T-helper 17 cell (primary cell): ENCODE measurements at regions not wholly inside any gene's neighbourhood (a gene's known extent, or its start where the extent isn't known, plus 50 kb on each side); places are given as distances from the start of the nearest gene placed in this dataset.
"Not testable (repeated sequence)": the region's sequence is repeated elsewhere in the genome, so short reads cannot be mapped to it uniquely, and the experiment has no call there.

Experiments
- ATAC-seq: fragments of 150-1000 bp; cut with Tn5 transposase; 2 replicates; pipeline ENCODE4 v1.10.0; 2021; ENCODE audit warnings: mild to moderate bottlenecking, moderate library complexity
- DNase-seq, 3 donors: peaks; one replicate each; pipeline versions ENCODE4 v3.0.0 to v3.0.0-alpha.2; 2020 to 2021
- H3K9me3 ChIP-seq: one replicate; pipeline ENCODE4 v1.7.0; 2013; ENCODE audit warnings: low read length, mild to moderate bottlenecking; ENCODE audit not compliant: control insufficient read depth, poor library complexity, severe bottlenecking
- H3K27ac Mint-ChIP-seq: one replicate; pipeline ENCODE4 v1.8.0; 2022; ENCODE audit warnings: mild to moderate bottlenecking, moderate library complexity, mixed read lengths
- H3K27me3 Mint-ChIP-seq: one replicate; pipeline ENCODE4 v1.8.0; 2022; ENCODE audit warnings: mixed read lengths
- H3K36me3 Mint-ChIP-seq: one replicate; pipeline ENCODE4 v1.8.0; 2022; ENCODE audit warnings: low read depth, mixed read lengths
- H3K4me1 Mint-ChIP-seq: one replicate; pipeline ENCODE4 v1.8.0; 2022; ENCODE audit warnings: mild to moderate bottlenecking, mixed read lengths
- H3K4me3 Mint-ChIP-seq: one replicate; pipeline ENCODE4 v1.8.0; 2022; ENCODE audit warnings: mild to moderate bottlenecking, moderate library complexity, mixed read lengths

- Mint-ChIP-seq H3K4me1 (no peaks in the 10 kb centered on the region), H3K27ac (no peak overlapping the region), H3K4me3 (no peak overlapping the region), H3K27me3 (no peaks in the 10 kb centered on the region), H3K36me3 (no peaks in the 10 kb centered on the region)
- ATAC-seq (no peak), DNase-seq (no peak)
- no peaks in the 10 kb centered on the region for H3K9me3 ChIP-seq
Observed at GRCh38 chr4:127463883-127464282, 168.9 kb upstream of the INTU start.

DNA sequence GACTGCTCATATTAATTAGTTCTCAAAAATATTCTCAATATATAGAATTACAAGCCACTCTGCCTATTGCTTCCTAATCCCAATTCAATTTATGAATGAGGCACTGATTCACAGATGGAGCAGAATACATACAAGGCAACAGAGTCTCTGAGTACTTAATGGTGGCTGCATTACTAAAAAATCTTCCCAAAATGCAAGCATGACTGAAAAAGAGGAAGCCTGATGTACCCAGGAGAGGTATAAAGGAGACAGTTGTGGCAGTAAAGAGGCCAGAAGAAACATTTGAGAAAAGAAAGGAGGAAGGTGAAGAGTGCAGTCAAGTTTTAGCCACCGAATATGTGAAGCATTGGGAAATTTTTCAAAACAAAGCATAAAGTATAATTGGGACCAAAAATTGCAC, 163.2 kb upstream of the INTU start:
- ATAC-seq, result no peak
- H3K4me1 Mint-ChIP-seq, result no peaks in the 10 kb centered on the region
- no peaks in the 10 kb centered on the region for H3K9me3 ChIP-seq
- DNase-seq, result no peak
- no peak overlapping the region for H3K4me3 Mint-ChIP-seq
- no peaks in the 10 kb centered on the region for H3K27me3 Mint-ChIP-seq
- H3K36me3 Mint-ChIP-seq, result no peaks in the 10 kb centered on the region
- no peak overlapping the region for H3K27ac Mint-ChIP-seq

DNA sequence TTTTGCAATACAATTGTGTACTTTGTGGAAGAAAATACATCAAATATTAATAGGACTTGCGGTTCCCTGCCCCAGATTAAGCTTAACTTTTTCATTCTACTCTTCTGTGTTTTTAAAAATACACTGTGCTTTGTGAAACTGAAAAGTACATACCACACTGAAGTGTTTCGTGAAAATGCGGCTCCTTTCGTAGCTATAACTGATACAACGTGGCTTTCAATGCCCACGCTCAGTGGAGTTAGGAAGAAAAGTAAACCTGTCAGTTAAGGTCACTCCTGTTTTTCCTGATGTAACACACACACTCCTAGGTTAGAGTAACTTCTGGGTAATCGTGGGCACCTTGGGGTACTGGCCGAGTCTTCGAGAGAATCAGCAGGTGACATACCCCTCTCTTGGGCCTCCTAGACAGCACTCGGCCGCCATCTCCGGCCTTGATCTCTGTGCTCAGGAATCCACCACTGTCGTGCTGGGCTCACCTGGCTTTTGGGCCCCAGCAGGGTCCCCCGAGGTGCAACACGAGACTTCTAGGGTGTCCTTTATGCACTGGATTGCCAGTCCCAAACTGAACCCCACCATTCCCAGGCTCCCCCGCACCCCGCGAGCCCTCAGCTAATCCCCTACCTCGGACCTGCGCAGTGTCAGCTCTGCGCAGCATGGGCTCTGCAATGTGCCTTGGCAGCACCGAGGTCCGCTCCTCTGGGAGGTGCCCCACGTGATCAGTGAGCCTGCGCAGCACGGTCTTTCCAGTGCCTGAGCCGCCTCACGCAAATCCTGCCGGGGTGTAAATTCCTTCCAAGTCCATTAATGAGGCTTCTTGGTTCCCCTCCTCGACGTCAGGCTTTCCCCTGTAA, 162.6 kb upstream of the INTU start:
- Mint-ChIP-seq H3K4me3 (no peak overlapping the region), H3K36me3 (no peaks in the 10 kb centered on the region), H3K27me3 (no peaks in the 10 kb centered on the region), H3K4me1 (no peaks in the 10 kb centered on the region), H3K27ac (no peak overlapping the region)
- no peaks in the 10 kb centered on the region for H3K9me3 ChIP-seq
- DNase-seq (no peak), ATAC-seq (no peak)

DNA sequence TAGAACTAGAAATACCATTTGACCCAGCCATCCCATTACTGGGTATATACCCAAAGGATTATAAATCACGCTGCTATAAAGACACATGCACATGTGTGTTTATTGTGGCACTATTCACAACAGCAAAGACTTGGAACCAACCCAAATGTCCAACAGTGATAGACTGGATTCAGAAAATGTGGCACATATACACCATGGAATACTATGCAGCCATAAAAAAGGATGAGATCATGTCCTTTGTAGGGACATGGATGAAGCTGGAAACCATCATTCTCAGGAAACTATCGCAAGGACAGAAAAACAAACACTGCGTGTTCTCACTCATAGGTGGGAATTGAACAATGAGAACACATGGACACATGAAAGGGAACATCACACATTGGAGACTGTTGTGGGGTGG, 154.5 kb upstream of the INTU start:
- not testable (repeated sequence) for H3K36me3 Mint-ChIP-seq, H3K4me1 Mint-ChIP-seq, DNase-seq, ATAC-seq, H3K9me3 ChIP-seq, H3K4me3 Mint-ChIP-seq, H3K27ac Mint-ChIP-seq, H3K27me3 Mint-ChIP-seq

- H3K9me3 ChIP-seq, result no peaks in the 10 kb centered on the region
- Mint-ChIP-seq H3K36me3 (no peaks in the 10 kb centered on the region), H3K4me3 (no peak overlapping the region), H3K4me1 (no peaks in the 10 kb centered on the region), H3K27me3 (no peaks in the 10 kb centered on the region), H3K27ac (no peak overlapping the region)
- no peak for ATAC-seq
- no peak for DNase-seq
Observed at GRCh38 chr4:127479031-127479622, 153.6 kb upstream of the INTU start.

DNA sequence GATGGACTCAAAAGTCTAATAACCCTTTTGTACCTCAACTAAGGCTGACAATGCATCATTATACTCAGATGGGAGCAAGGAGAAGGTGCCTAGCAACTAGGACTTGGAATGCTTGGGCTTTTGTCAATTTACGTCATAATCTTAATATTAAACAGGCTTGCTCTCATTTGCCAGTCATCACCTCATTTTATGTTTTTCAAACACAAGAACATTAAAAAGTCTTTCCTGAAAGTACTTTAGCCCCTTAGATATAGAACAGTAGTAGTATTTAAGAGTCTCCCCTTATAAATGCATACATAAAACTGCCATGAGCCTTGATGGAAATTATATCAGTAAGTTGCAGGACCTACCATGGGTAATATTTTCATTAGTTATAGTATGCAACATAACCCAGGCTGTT, 150.7 kb upstream of the INTU start:
- no peak overlapping the region for H3K27ac Mint-ChIP-seq
- no peaks in the 10 kb centered on the region for H3K36me3 Mint-ChIP-seq
- no peak for ATAC-seq
- DNase-seq, result no peak
- no peaks in the 10 kb centered on the region for H3K4me1 Mint-ChIP-seq
- H3K4me3 Mint-ChIP-seq, result no peak overlapping the region
- no peaks in the 10 kb centered on the region for H3K27me3 Mint-ChIP-seq
- H3K9me3 ChIP-seq, result no peaks in the 10 kb centered on the region

- Mint-ChIP-seq H3K27ac (no peak overlapping the region), H3K36me3 (no peaks in the 10 kb centered on the region), H3K4me1 (no peaks in the 10 kb centered on the region), H3K27me3 (no peaks in the 10 kb centered on the region), H3K4me3 (no peak overlapping the region)
- H3K9me3 ChIP-seq, result no peaks in the 10 kb centered on the region
- DNase-seq (no peak), ATAC-seq (no peak)
Observed at GRCh38 chr4:127484117-127484516, 148.6 kb upstream of the INTU start.

DNA sequence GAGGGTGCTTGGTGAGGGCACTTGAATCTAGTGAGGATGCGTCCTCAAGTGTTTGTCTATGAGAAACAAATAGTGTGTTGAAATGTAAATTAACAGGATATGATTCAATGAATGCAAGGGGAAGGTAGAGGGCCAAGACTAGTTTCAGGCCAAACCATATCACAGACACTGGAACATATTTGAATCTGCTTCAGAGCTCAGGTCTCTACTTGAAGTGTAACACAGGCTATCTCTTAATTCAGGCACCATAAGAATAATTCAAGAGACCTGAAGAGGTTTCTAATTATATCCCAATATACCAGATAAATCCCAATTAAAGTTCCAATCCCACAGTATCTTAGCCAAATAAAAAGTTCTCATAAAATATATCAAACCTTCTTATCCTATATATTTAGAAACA, 146.5 kb upstream of the INTU start:
- Mint-ChIP-seq H3K4me1 (no peaks in the 10 kb centered on the region), H3K4me3 (no peak overlapping the region), H3K27ac (no peak overlapping the region), H3K36me3 (no peaks in the 10 kb centered on the region), H3K27me3 (peaks cover 6% of the 10 kb centered on the region)
- no peaks in the 10 kb centered on the region for H3K9me3 ChIP-seq
- ATAC-seq, result no peak
- DNase-seq, result no peak

- no peaks in the 10 kb centered on the region for H3K9me3 ChIP-seq
- H3K27me3 Mint-ChIP-seq, result peaks cover 6% of the 10 kb centered on the region
- H3K27ac Mint-ChIP-seq, result no peak overlapping the region
- H3K4me1 Mint-ChIP-seq, result no peaks in the 10 kb centered on the region
- H3K4me3 Mint-ChIP-seq, result no peak overlapping the region
- DNase-seq (no peak), ATAC-seq (no peak)
- H3K36me3 Mint-ChIP-seq, result no peaks in the 10 kb centered on the region
Observed at GRCh38 chr4:127491571-127491970, 141.2 kb upstream of the INTU start.

DNA sequence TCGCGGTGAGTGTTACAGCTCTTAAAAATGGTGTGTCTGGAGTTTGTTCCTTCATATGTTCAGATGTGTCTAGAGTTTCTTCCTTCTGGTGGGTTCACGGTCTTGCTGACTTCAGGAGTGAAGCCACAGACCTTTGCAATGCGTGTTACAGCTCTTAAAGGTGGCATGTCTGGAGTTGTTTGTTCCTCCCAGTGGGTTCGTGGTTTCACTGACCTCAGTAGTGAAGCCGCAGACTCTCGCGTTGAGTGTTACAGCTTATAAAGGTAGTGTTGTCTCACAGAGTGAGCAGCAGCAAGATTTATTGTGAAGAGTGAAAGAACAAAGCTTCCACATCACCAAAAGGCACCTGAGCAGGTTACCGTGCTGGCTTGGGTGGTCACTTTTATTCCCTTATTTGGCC, 135.9 kb upstream of the INTU start:
- not testable (repeated sequence) for ATAC-seq, DNase-seq, H3K4me3 Mint-ChIP-seq, H3K36me3 Mint-ChIP-seq, H3K27me3 Mint-ChIP-seq, H3K27ac Mint-ChIP-seq, H3K9me3 ChIP-seq, H3K4me1 Mint-ChIP-seq

GRCh38 chr4:127498366-127498765, 134.4 kb upstream of the INTU start:
- H3K27me3 Mint-ChIP-seq, result peaks cover 6% of the 10 kb centered on the region
- H3K9me3 ChIP-seq, result no peaks in the 10 kb centered on the region
- DNase-seq (no peak), ATAC-seq (no peak)
- H3K4me3 Mint-ChIP-seq, result no peak overlapping the region
- H3K36me3 Mint-ChIP-seq, result no peaks in the 10 kb centered on the region
- H3K27ac Mint-ChIP-seq, result no peak overlapping the region
- no peaks in the 10 kb centered on the region for H3K4me1 Mint-ChIP-seq

- H3K27ac Mint-ChIP-seq, result no peak overlapping the region
- no peaks in the 10 kb centered on the region for H3K9me3 ChIP-seq
- no peak overlapping the region for H3K4me3 Mint-ChIP-seq
- DNase-seq, result no peak
- no peaks in the 10 kb centered on the region for H3K36me3 Mint-ChIP-seq
- no peak for ATAC-seq
- no peaks in the 10 kb centered on the region for H3K4me1 Mint-ChIP-seq
- H3K27me3 Mint-ChIP-seq, result peaks cover 6% of the 10 kb centered on the region
Observed at GRCh38 chr4:127500242-127500641, 132.5 kb upstream of the INTU start.

- no peaks in the 10 kb centered on the region for H3K9me3 ChIP-seq
- H3K4me1 Mint-ChIP-seq, result no peaks in the 10 kb centered on the region
- ATAC-seq, result no peak
- H3K27ac Mint-ChIP-seq, result no peak overlapping the region
- DNase-seq, result no peak
- no peak overlapping the region for H3K4me3 Mint-ChIP-seq
- no peaks in the 10 kb centered on the region for H3K36me3 Mint-ChIP-seq
- H3K27me3 Mint-ChIP-seq, result peaks cover 6% of the 10 kb centered on the region
Observed at GRCh38 chr4:127501103-127501502, 131.7 kb upstream of the INTU start.

DNA sequence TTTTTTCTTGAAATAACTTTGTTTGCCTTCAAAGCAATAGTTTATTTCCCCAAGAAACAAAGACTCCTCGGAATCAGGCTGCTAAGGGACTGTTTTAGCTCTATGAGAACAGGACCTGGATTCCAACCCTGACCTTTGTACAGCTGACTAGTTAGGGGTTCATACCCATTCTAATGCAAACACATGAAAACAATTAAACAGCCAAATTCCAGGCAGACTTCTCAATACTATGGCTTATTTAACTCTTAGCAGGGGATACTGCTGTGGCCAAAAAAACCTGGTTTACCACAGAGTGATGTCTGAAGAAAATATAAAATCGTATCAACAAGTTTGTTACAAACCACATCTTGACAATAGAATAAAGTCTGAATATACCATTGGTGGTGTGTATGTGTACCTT, 129.6 kb upstream of the INTU start:
- Mint-ChIP-seq H3K36me3 (no peaks in the 10 kb centered on the region), H3K4me3 (no peak overlapping the region), H3K27ac (no peak overlapping the region), H3K27me3 (peaks cover 6% of the 10 kb centered on the region), H3K4me1 (no peaks in the 10 kb centered on the region)
- no peaks in the 10 kb centered on the region for H3K9me3 ChIP-seq
- DNase-seq (no peak), ATAC-seq (no peak)
